Chondrocyte (in vitro differentiated cells): ENCODE measurements at regions not wholly inside any gene's neighbourhood (a gene's known extent, or its start where the extent isn't known, plus 50 kb on each side); places are given as distances from the start of the nearest gene placed in this dataset.

ENCODE experiments used
- DNase-seq: peaks from one replicate; pipeline ENCODE4 v3.0.0; 2021; ENCODE audit warnings: mixed read lengths, low spot score
- H3K27ac Mint-ChIP-seq: one replicate; pipeline ENCODE4 v1.8.0; 2021; ENCODE audit warnings: mild to moderate bottlenecking, moderate library complexity, mixed read lengths; ENCODE audit not compliant: unreplicated experiment
- H3K27me3 Mint-ChIP-seq: 2 replicates; pipeline ENCODE4 v1.8.0; 2021; ENCODE audit warnings: low read depth, mixed read lengths
- H3K36me3 Mint-ChIP-seq: 2 replicates; pipeline ENCODE4 v1.8.0; 2021; ENCODE audit warnings: low read depth, mixed read lengths
- H3K4me1 Mint-ChIP-seq: 2 replicates; pipeline ENCODE4 v1.8.0; 2021; ENCODE audit warnings: low read depth, mild to moderate bottlenecking, mixed read lengths
- H3K4me3 Mint-ChIP-seq: one replicate; pipeline ENCODE4 v1.8.0; 2021; ENCODE audit warnings: mild to moderate bottlenecking, moderate library complexity, mixed read lengths; ENCODE audit not compliant: unreplicated experiment
- H3K9me3 Mint-ChIP-seq: 2 replicates; pipeline ENCODE4 v1.8.0; 2021; ENCODE audit warnings: low read depth, mixed read lengths
- TF ChIP-seq, protein P1 (sequence below): fragments of 200-600 bp; sonication (generic); IDR thresholded peaks from 2 replicates; pipeline ENCODE4 v1.5.0; 2021; ENCODE audit warnings: antibody characterized with exemption, mild to moderate bottlenecking, moderate library complexity

DNA sequence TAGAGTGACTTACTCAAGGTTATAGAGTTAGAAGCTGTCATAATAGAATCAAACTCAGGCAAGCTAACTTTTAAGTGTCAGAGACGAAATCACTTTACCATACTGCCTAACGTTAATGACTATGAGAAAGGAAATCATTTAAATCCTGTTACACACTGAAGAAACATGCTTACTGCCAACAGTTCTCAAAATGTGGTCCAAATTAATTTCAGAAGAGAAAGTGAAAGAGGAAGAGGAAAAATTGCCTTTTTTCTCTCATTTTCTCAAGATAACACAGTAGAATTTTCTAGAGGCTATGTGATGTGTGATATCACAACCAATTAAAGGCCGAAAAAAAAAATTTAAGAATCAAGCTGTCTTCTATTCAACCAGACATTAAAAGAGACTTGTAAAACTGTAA lies 1362.7 kb upstream of the CHAC2 start:
- Mint-ChIP-seq H3K9me3 (no peaks in the 10 kb centered on the region), H3K36me3 (no peaks in the 10 kb centered on the region), H3K4me3 (no peak overlapping the region), H3K27me3 (peaks cover 5% of the 10 kb centered on the region), H3K27ac (no peak overlapping the region), H3K4me1 (no peaks in the 10 kb centered on the region)
- DNase-seq = no peak
- TF ChIP-seq, protein P1, sequence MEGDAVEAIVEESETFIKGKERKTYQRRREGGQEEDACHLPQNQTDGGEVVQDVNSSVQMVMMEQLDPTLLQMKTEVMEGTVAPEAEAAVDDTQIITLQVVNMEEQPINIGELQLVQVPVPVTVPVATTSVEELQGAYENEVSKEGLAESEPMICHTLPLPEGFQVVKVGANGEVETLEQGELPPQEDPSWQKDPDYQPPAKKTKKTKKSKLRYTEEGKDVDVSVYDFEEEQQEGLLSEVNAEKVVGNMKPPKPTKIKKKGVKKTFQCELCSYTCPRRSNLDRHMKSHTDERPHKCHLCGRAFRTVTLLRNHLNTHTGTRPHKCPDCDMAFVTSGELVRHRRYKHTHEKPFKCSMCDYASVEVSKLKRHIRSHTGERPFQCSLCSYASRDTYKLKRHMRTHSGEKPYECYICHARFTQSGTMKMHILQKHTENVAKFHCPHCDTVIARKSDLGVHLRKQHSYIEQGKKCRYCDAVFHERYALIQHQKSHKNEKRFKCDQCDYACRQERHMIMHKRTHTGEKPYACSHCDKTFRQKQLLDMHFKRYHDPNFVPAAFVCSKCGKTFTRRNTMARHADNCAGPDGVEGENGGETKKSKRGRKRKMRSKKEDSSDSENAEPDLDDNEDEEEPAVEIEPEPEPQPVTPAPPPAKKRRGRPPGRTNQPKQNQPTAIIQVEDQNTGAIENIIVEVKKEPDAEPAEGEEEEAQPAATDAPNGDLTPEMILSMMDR = no peak

DNA sequence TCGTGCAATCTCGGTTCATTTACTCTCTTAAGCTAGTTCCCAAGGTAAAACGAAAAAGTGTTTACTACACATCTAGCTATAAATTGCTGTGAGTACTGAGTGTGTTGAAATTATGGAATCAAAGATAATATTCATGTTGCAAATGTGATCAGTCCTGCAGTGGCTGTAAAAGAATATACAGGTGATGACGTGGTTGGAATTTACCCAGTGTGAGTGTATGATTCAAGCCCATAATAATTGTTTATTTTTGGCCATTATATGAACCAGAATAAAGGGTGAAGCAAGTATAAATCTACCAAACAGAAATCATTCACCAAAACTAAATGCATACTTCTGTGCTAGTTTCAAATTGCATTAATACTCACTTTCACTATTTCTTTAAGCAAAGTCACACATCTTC lies 1363.6 kb upstream of the CHAC2 start:
- DNase-seq = no peak
- TF ChIP-seq, protein P1 = no peak
- H3K36me3 Mint-ChIP-seq = no peaks in the 10 kb centered on the region
- peaks cover 5% of the 10 kb centered on the region for H3K27me3 Mint-ChIP-seq
- no peak overlapping the region for H3K27ac Mint-ChIP-seq
- H3K4me1 Mint-ChIP-seq = no peaks in the 10 kb centered on the region
- H3K4me3 Mint-ChIP-seq = no peak overlapping the region
- H3K9me3 Mint-ChIP-seq = no peaks in the 10 kb centered on the region

DNA sequence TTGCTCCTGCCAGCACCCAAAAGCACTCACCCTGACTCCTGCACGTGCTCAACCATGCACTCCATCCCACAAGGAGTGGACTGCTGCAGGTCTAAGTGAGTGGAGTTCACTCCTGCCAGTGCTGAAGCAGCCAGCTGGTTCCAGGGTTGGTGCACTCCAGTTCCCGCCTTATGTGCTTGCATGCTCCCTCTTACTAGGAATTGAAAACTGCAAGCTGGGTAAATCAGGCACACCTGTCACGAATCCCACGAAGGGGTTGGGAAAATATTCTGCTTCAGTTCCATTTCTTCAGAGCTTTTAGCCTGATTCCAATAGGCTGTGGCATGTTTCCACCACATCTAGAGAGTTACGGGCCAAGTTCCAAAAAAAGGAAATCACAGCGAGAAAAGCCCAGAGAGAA lies 1365.5 kb upstream of the CHAC2 start:
- TF ChIP-seq, protein P1 = no peak
- Mint-ChIP-seq H3K9me3 (peaks cover 2% of the 10 kb centered on the region), H3K27ac (no peak overlapping the region), H3K4me3 (no peak overlapping the region), H3K4me1 (no peaks in the 10 kb centered on the region), H3K36me3 (no peaks in the 10 kb centered on the region), H3K27me3 (peaks cover 2% of the 10 kb centered on the region)
- DNase-seq = no peak

DNA sequence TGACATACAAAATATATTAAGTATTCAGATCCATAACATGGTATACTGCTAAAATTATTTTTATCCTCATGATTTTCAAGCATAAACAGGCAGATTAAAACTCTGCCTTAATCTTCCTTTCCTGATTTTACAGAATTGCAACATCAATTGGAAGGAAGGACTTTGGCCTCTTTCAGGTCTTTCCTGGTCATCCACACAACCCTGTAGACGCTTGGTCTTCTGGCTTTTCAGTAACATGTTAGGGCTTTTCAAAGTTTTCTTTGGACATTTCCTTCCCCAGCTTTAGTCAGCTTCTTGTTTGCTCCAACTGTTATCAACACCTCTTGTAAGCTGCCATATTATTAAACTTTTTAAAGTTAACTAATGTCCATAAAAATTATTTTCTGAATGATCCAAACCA lies 1364.9 kb upstream of the NRXN1 start:
- Mint-ChIP-seq H3K27me3 (peaks cover 2% of the 10 kb centered on the region), H3K9me3 (peaks cover 6% of the 10 kb centered on the region), H3K4me1 (peaks cover 3% of the 10 kb centered on the region), H3K4me3 (no peak overlapping the region), H3K27ac (no peak overlapping the region), H3K36me3 (no peaks in the 10 kb centered on the region)
- TF ChIP-seq, protein P1 = no peak
- no peak for DNase-seq

DNA sequence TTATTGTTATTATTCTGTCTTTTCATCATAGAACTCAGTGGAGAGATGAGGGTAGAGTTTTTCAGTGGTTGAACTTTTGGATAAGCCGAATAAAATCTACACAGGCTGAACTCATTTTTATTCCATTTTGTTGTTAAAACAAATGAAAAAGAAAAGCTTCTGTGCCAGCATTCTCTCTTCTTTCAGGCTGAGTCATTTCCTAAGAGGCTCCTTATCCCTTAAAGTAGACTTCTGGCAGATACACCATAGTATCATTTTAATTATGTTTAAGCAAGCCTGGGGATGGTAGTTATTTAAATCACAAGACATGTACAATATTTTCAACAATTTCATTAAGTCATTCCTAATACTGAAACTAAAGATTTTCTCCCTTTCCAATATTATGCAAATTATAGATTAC lies 1364.0 kb upstream of the NRXN1 start:
- TF ChIP-seq, protein P1 = no peak
- no peak for DNase-seq
- no peak overlapping the region for H3K27ac Mint-ChIP-seq
- peaks cover 2% of the 10 kb centered on the region for H3K27me3 Mint-ChIP-seq
- peaks cover 3% of the 10 kb centered on the region for H3K4me1 Mint-ChIP-seq
- H3K9me3 Mint-ChIP-seq = peaks cover 6% of the 10 kb centered on the region
- H3K4me3 Mint-ChIP-seq = no peak overlapping the region
- no peaks in the 10 kb centered on the region for H3K36me3 Mint-ChIP-seq
